HL-60 (cell line): ENCODE measurements at regions not wholly inside any gene's neighbourhood (a gene's known extent, or its start where the extent isn't known, plus 50 kb on each side); places are given as distances from the start of the nearest gene placed in this dataset.

Experiments
- GABPA ChIP-seq: IDR thresholded peaks from 2 replicates; pipeline ENCODE4 v1.6.1; 2012; ENCODE audit warnings: low read depth
- POLR2AphosphoS5 ChIP-seq: IDR thresholded peaks from 2 replicates; pipeline ENCODE4 v1.6.1; 2012; ENCODE audit warnings: low read depth
- TF ChIP-seq, protein P1 (sequence below): IDR thresholded peaks from one replicate; pipeline ENCODE4 v1.5.1; 2011; ENCODE audit warnings: low read length, control low read depth, inconsistent platforms; ENCODE audit not compliant: insufficient read depth
- TF ChIP-seq, protein P2 (sequence below): IDR thresholded peaks from 2 replicates; pipeline ENCODE4 v1.6.1; 2012; ENCODE audit warnings: low read depth; ENCODE audit not compliant: insufficient replicate concordance

DNA sequence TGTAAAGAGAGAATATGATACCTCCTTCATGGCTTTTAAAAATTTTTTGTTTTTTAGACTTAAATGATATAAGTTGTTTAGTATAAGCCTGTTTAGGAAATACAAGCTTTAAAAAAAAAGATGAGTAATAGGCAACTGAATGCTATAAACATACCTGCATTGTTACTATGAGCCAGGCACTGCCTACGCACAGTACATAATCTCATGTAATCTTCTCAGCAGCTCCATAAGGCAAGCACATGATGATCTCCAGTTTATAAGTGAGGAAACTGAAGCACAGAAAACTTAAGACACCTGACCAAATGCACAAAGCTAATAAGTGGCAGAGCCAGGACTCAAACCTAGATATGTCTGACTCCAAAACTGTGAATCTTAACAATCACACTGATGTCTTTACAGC is 156.3 kb upstream of the SLC1A4 start:
- TF ChIP-seq, protein P1, sequence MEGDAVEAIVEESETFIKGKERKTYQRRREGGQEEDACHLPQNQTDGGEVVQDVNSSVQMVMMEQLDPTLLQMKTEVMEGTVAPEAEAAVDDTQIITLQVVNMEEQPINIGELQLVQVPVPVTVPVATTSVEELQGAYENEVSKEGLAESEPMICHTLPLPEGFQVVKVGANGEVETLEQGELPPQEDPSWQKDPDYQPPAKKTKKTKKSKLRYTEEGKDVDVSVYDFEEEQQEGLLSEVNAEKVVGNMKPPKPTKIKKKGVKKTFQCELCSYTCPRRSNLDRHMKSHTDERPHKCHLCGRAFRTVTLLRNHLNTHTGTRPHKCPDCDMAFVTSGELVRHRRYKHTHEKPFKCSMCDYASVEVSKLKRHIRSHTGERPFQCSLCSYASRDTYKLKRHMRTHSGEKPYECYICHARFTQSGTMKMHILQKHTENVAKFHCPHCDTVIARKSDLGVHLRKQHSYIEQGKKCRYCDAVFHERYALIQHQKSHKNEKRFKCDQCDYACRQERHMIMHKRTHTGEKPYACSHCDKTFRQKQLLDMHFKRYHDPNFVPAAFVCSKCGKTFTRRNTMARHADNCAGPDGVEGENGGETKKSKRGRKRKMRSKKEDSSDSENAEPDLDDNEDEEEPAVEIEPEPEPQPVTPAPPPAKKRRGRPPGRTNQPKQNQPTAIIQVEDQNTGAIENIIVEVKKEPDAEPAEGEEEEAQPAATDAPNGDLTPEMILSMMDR = no peak
- TF ChIP-seq POLR2AphosphoS5 (no peak), GABPA (no peak)
- TF ChIP-seq, protein P2, sequence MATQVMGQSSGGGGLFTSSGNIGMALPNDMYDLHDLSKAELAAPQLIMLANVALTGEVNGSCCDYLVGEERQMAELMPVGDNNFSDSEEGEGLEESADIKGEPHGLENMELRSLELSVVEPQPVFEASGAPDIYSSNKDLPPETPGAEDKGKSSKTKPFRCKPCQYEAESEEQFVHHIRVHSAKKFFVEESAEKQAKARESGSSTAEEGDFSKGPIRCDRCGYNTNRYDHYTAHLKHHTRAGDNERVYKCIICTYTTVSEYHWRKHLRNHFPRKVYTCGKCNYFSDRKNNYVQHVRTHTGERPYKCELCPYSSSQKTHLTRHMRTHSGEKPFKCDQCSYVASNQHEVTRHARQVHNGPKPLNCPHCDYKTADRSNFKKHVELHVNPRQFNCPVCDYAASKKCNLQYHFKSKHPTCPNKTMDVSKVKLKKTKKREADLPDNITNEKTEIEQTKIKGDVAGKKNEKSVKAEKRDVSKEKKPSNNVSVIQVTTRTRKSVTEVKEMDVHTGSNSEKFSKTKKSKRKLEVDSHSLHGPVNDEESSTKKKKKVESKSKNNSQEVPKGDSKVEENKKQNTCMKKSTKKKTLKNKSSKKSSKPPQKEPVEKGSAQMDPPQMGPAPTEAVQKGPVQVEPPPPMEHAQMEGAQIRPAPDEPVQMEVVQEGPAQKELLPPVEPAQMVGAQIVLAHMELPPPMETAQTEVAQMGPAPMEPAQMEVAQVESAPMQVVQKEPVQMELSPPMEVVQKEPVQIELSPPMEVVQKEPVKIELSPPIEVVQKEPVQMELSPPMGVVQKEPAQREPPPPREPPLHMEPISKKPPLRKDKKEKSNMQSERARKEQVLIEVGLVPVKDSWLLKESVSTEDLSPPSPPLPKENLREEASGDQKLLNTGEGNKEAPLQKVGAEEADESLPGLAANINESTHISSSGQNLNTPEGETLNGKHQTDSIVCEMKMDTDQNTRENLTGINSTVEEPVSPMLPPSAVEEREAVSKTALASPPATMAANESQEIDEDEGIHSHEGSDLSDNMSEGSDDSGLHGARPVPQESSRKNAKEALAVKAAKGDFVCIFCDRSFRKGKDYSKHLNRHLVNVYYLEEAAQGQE = no peak
